ENCODE measurements at regions not wholly inside any gene's neighbourhood (a gene's known extent, or its start where the extent isn't known, plus 50 kb on each side); places are given as distances from the start of the nearest gene placed in this dataset.
A peak's percentile ranks its signal among the peaks of the same experiment; 100 is the strongest.
"Not testable (repeated sequence)": the region's sequence is repeated elsewhere in the genome, so short reads cannot be mapped to it uniquely, and the experiment has no call there.

- not testable (repeated sequence) for H3K23ac ChIP-seq (ENCODE audit: low read depth, low read length, poor library complexity); H2BK5ac ChIP-seq (ENCODE audit: low read length); H3K4ac ChIP-seq (ENCODE audit: low read length); H3K27ac ChIP-seq (replicated peaks; ENCODE audit: low read length); H3K27me3 ChIP-seq (ENCODE audit: control insufficient read depth in 3 of 3, insufficient read depth in 3 of 3, low read depth in 1 of 3, low read length in 3 of 3); H3K4me1 ChIP-seq (ENCODE audit: control insufficient read depth in 2 of 2, insufficient read depth in 1 of 2, low read depth in 1 of 2, low read length in 2 of 2); H2BK120ac ChIP-seq (ENCODE audit: low read depth, low read length); H3K14ac ChIP-seq (ENCODE audit: low read length); H3K9me3 ChIP-seq (replicated peaks in 1 of 2; ENCODE audit: control insufficient read depth in 2 of 2, insufficient read depth in 1 of 2, low read depth in 1 of 2, low read length in 2 of 2); H4K8ac ChIP-seq (ENCODE audit: low read depth, low read length); H2AK5ac ChIP-seq (ENCODE audit: low read depth, low read length); H3K79me1 ChIP-seq (ENCODE audit: low read depth, low read length); H3K9ac ChIP-seq (ENCODE audit: low read depth, low read length, poor library complexity); H2BK12ac ChIP-seq (ENCODE audit: low read length); H2BK15ac ChIP-seq (ENCODE audit: low read length); H3K36me3 ChIP-seq (replicated peaks in 1 of 2; ENCODE audit: control insufficient read depth in 2 of 2, insufficient read depth in 2 of 2, low read length in 2 of 2); H3K18ac ChIP-seq (ENCODE audit: low read length); H4K91ac ChIP-seq (ENCODE audit: low read depth, low read length, poor library complexity)
- peak overlapping the region; percentile 84 for H2AFZ ChIP-seq (ENCODE audit: low read length)
- peak overlapping the region; percentile 47 to 69 for H3K4me3 ChIP-seq (ENCODE audit: low read length in 2 of 2)
- WGBS, 2 donors (ENCODE audit: extremely low coverage in 2 of 2, insufficient read length in 2 of 2, insufficient replicate concordance in 1 of 2), result no CpG with 5 or more reads among the region's 110 CpGs
- peak overlapping the region; percentile 40 for H3K4me2 ChIP-seq (ENCODE audit: insufficient read depth, low read length, poor library complexity, severe bottlenecking)
- DNase-seq (ENCODE audit: low spot score), result peak; percentile 31
Observed at GRCh38 chr5:177671755-177672690, 72.1 kb downstream of the B4GALT7 start.

Data from neuronal stem cell (in vitro differentiated cells).